NAMALWA (cell line): ENCODE measurements at regions not wholly inside any gene's neighbourhood (a gene's known extent, or its start where the extent isn't known, plus 50 kb on each side); places are given as distances from the start of the nearest gene placed in this dataset.
"Not testable (repeated sequence)": the region's sequence is repeated elsewhere in the genome, so short reads cannot be mapped to it uniquely, and the experiment has no call there.

Experiments used
- DNase-seq: peaks from one replicate; pipeline ENCODE4 v3.0.0-alpha.2; 2015; ENCODE audit warnings: low spot score

GRCh38 chr5:30368064-30368463, 825.4 kb upstream of the CDH6 start:
- no peak for DNase-seq

DNA sequence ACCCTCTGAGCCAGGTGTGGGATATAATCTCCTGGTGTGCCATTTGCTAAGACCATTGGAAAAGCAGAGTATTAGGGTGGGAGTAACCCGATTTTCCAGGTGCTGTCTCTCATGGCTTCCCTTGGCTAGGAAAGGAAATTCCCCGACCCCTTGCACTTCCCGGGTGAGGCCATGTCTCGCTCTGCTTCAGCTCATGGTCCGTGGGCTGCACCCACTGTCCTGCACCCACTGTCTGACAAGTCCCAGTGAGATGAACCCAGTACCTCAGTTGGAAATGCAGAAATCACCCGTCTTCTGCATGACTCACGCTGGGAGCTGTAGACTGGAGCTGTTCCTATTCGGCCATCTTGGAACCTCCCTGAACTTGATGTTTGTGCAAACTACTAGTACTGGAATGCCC, 828.5 kb upstream of the CDH6 start:
- DNase-seq, result not testable (repeated sequence)

DNA sequence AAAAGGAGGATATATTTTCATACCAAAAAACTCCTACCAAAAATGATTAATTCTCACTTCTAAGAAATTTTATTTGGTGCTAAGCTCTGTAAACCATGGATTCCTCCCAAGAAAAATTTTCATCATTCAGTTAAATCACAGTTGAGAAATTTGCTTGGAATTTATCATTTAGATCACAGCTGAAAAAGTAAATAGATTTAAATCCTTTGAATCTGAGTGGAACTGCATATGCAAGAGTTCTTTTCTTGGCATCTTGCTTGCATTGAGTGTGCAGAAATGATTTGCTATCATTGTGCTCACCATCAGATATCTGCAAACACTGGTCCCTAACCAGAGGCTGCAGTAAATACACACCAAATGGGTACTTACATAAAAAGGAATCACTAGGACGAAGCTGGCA, 836.1 kb upstream of the CDH6 start:
- DNase-seq, result no peak

DNA sequence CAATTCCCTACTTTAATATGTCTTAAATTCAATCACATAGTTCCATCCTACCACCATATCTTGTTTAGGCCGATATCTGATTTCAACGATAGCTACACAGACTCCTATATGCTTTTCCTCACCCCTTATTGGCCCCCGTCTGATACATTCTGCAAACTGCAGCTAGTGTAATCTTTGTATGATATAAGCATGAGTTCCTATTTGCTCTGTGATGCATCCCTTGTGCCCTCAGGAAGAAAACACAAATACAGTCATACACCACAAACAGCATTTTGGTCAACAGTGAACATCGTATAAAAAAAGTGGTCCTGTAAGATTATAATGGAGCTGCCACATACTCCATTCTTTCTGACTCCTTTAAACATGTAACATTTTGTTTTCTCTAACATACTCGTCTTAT, 837.8 kb upstream of the CDH6 start:
- DNase-seq, result no peak

DNA sequence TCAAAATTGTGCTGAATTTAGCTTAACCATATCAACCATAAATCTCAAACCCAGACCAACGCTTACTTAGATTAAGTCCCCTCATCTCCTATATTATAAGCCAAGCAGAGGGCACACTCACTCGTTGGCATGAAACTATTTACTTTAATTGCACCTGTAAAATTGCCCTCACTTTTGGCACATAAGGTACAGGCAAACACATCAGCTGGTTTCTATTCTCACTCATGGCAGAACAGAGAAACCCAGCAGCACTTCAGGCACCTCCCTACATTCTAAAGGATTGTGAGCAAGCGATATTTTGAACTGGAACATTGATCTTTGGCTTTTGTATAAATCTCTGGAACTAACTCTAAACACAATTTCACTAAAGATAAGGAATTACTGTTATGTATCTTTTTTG, 845.6 kb upstream of the CDH6 start:
- DNase-seq, result no peak

- DNase-seq, result not testable (repeated sequence)
These were observed 847.7 kb upstream of the CDH6 start for GRCh38 chr5:30345539-30346345.

DNA sequence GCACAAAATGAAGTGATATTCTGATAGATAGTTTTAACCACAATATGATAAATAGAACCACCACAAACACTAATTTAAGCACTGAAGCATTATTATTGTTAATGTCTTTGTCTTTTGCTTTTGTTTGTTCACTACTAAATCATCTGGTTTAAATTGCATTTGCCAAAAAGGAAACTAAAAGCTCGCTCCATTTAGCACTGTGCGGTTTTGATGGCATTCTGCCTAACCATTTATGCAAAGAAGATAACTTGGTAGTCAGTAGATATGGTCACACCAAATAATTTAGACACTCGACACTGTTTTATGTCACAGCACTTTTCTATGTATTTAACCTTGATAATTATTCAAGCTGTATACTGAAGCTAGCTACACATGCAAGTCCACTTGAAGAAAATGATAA, 849.8 kb upstream of the CDH6 start:
- DNase-seq, result no peak

DNA sequence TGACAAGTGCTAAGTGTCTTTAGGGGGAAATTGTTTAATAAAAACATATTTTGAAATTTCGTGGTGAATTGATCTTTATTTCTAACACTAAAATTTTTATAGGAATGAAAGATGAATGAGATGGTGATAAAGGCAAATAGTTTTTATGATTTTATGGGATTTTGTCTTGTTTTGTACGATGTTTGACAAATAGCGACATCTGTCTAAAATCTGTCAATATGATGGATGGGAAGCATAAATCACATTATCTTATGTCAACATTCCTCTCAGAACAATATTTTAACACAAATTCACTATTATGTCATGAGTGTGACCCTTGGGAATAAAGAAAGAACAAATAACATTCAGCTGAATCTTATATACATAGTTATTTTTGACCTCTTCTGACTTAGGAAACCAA, 852.0 kb upstream of the CDH6 start:
- DNase-seq, result no peak

GRCh38 chr5:30337084-30337573, 856.4 kb upstream of the CDH6 start:
- no peak for DNase-seq

DNA sequence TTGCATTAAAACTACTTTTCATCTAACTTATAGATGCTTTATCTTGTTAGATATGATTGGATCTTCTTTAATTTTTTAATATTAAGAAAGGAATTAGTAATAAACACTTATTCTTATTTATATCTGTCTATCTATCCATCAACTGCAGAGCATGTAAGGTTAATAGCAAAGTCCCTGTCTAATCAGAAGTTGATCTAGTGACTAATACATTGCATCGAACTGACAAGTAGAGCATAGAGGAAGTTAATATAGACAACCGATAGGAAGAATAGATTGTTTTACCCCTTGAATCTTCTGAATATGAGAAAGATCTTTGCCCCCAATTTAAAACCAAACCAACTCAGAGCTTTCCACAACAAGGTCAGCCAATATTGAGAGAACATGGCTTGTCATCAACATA, 862.0 kb upstream of the CDH6 start:
- DNase-seq, result no peak

DNA sequence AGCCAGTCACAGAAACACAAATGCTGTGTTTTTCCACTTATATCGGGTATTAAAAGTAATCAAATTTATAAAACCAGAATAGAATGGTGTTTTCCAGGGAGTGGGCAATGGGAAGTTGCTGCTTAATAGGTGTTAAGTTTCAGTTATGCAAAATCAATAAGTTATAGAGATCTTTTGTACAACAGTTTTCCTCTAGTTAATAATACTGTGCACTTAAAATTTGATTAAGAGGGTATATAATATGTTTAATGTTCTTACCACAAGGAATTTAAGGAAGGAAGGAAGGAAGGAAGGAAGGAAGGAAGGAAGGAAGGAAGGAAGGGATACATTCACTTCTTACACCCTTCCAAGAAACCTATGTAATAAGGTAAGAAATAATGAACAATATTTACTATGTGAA, 867.7 kb upstream of the CDH6 start:
- DNase-seq, result no peak

- no peak for DNase-seq
These were observed 869.4 kb upstream of the CDH6 start for GRCh38 chr5:30324083-30324482.

- DNase-seq, result no peak
These were observed 905.6 kb upstream of the CDH6 start for GRCh38 chr5:30287890-30288289.

GRCh38 chr5:30279237-30279636, 914.2 kb upstream of the CDH6 start:
- DNase-seq, result no peak

DNA sequence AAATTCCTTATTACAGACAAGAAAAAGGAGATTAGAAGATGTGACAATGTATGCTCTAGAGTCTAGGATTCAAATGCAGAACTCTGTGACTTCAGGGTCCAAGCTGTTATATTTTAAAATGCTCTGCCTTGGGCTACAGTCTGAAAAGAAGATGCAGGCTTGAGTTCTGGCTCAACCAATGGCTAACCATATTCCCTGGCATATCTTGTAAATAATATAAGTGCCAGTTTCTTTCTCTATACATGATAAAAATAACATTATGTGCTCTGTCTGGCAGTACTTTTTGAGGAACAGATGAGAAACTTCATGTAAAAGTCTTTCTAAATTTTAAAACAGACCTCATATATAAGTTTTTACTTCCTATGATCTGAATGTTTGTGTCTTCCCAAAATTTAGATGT, 926.5 kb upstream of the CDH6 start:
- DNase-seq, result no peak

- no peak for DNase-seq
These were observed 954.0 kb upstream of the CDH6 start for GRCh38 chr5:30239331-30240022.

GRCh38 chr5:30237189-30237588, 956.3 kb upstream of the CDH6 start:
- DNase-seq, result no peak

GRCh38 chr5:30209755-30210154, 983.7 kb upstream of the CDH6 start:
- no peak for DNase-seq

GRCh38 chr5:30197662-30198061, 995.8 kb upstream of the CDH6 start:
- no peak for DNase-seq

GRCh38 chr5:30195036-30195435, 998.5 kb upstream of the CDH6 start:
- DNase-seq, result no peak

GRCh38 chr5:30194595-30194994, 998.9 kb upstream of the CDH6 start:
- DNase-seq, result no peak

DNA sequence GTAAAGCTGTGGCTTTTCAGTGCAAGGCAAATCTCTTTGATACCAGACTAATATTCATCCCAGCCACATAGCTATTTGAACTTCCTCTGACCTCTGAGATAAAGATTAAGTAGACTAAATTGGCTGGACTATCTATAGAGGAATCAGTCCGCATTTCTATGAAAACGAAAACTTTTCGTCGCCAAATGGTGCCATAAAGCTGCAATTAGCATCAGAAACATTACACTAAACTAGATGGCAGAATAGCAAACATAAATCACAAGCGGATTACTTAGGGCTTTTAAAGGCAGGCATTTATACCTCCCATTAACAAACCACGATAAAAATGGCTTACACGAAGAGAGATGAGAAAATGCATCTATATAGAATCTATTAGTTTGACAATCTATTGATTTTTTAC, 1009.7 kb upstream of the CDH6 start:
- DNase-seq, result no peak

GRCh38 chr5:30156156-30156555, 1037.3 kb upstream of the CDH6 start:
- no peak for DNase-seq

DNA sequence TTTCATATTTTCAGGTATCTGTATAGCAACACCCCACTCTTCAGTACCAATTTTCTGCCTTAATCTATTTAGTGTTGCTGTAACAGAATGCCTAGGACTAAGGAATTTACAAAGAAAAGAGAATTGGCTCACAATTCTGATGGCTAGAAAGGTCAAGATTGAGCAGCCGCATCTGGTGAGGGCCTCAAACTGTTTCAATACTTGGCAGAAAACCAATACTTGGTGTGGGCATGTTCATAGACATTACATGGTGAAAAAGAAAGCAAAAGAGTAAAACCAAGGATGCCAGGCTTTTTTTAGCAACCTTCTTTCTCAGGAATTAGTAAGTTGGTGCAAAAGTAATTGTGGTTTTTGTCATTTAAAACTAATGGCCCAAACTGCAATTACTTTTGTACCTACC, 1041.1 kb upstream of the CDH6 start:
- no peak for DNase-seq
